NOMO-1 treated with dmso at 0.1 percent for 144 hours (cell line): ENCODE measurements at regions not wholly inside any gene's neighbourhood (a gene's known extent, or its start where the extent isn't known, plus 50 kb on each side); places are given as distances from the start of the nearest gene placed in this dataset.
"Not testable (repeated sequence)": the region's sequence is repeated elsewhere in the genome, so short reads cannot be mapped to it uniquely, and the experiment has no call there.

Source experiments
- DNase-seq: peaks from one replicate; lab custom pipeline; 2025; ENCODE audit not compliant: unreplicated experiment; lab: John Stamatoyannopoulos, UW

DNA sequence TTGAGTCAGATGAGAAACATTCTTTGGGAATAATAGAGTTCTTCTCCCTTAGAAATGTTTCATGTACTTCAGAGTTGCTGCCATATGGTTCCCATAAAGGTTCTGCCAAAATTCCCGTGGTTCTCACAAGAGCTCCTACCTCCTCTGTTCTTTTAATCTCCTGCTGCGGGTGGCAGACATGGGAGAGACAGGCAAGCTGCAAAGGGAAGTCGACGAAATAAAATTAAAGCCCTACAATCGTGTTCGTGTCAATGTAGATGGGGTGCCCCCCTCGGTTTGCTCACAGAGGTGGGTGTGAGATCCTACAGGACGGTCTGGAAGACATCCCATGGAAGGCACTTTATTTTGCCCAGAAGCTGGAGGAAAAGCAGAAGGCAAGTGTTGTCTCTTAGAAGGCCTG lies 276.0 kb downstream of the RWDD3 start:
- DNase-seq: no peak

DNA sequence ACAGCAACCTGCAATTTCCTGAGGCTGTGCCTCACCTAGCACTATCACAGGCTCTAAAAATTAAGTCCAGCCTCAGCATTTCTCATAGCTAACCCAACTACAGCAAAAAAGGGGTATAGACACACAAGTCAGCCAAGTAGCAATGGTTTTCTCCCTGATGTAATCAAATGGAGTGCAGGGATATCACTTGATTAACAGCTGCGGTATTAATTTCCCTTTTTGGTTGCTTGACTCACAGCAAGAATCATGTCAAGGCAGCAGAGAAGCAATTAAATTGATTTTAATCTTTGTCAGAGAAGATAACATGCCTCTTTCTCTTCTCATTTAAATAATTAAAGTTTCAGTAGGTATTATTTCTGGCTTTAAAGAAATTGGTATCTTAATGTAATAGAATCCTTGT lies 278.9 kb downstream of the RWDD3 start:
- DNase-seq: no peak

DNA sequence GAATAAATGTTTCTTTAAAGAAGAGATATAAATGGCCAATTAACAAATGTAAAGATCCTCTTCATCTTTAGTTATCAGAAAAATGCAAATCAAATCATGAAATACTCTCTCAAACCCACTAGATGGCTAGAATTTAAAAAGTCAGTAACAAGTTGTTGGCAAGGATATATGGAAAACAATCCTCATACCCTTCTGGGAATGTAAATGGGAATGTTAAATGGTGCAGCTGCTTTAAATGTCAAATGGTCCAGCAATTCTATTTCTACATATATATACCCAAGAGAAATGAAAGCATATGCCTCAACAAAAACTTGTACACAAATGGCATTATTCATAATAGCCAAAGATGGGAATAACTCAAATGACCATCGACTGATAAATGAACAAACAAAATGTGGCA lies 283.5 kb downstream of the RWDD3 start:
- DNase-seq: no peak

DNA sequence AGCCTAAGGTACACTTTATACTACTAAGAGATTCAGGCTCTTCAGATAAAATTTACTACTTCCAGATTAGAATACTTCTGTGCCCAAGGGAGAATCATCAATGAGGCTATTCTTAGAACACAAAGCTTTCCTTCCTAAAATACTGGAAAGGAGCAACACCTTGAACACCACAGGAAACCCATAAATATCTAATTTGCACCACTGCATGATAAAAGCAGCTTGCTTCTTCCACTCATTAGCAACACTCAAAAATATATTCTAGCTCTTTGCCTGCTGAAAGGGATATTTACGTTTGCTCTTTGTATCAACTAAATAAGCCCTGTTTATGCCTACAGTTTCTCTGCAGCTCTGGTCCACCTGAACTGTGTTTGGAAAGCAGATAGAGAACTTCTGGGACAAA lies 284.3 kb downstream of the RWDD3 start:
- no peak for DNase-seq

DNA sequence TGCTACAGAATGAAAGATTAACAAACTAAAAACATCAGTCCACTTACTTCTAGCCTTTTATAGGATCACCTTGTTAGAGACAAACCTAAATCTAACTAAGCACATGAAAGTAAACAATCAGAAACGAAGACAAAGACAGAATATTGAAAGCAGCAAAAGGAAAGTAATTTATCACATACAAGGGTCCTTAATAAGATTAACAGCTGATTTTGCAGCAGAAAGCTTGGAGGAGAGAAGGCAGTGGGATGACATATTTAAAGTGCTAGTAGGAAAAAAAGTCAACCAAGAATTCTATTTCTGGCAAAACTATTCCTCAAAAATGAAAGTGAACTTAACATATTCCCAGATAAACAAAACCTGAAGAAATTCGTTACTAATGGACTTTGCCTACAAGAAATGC lies 286.4 kb downstream of the RWDD3 start:
- no peak for DNase-seq

DNA sequence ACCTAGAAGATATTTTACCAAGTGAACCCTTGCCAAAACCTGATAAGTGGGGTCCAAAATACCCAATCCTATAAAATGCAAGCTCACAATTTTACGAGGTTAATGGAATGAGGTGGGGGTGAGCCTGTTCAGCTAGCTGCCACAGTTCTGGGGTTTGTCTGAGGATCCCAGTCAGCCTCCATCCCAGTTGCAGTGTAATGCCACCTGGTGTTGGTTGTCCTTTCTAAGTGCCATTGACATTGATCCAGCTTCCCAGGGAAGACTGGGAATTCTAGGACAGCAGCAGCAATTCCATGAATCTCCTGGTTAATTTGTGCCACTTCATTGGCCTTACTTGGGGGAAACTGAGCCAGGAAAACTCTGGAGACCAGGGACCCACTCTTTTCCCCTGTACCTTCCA lies 298.3 kb downstream of the RWDD3 start:
- DNase-seq: no peak

DNA sequence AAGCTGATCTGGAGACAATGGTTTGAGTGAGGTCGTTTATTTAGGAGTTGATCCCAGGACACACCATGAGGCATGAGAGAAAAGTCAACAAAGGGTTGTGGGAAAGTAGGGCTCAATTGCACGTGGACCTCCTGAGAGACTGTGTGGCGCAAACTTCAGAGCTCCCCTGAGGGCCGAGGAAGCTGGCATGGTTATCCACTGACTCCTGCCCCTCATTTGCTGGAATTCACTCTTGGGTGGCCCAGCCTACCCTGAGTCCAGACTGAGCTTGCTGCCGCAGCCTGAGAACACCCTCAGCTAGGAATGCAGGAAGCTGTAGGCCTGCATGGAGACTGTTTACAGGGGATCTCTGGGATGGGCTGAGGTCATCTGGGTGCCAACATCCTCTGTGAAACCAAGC lies 301.0 kb downstream of the RWDD3 start:
- no peak for DNase-seq

DNA sequence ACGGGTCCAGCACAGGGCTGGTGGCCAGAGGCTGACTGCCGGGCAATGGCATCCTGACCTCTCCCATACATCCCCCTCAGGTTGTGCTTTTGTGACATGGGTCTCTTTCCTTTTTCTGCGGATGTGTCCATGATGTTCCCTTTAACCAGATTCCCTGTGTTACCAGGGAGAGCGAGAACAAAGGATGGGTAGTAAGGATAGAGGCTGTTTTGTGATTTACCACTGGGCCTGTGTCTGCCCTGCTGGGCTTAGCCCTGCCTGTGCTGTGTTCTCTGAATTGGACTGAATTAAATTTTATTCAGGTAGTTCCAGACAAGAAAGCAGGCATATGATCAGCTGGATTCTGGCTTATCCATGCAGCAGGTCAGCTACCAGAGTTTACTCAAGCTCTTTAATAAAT lies 301.6 kb downstream of the RWDD3 start:
- no peak for DNase-seq

DNA sequence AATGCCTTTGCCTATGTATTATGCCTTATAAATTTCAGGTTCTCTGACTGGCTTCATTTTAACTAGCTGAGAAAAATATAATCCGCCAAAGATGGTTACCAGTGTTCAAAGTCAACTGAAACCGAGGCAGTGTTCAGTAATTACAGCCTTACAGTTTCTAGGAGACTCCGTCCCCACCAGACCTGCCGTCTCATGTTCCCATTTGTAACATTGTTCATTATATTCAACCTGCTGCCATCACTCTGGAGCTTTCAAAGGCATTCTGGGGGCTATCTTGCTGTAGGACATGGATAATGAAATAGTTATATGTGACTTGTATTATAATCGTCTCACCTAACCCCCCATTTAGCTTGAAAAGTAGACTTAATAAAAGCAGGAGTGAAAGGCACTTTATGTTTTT lies 302.5 kb downstream of the RWDD3 start:
- DNase-seq: no peak

DNA sequence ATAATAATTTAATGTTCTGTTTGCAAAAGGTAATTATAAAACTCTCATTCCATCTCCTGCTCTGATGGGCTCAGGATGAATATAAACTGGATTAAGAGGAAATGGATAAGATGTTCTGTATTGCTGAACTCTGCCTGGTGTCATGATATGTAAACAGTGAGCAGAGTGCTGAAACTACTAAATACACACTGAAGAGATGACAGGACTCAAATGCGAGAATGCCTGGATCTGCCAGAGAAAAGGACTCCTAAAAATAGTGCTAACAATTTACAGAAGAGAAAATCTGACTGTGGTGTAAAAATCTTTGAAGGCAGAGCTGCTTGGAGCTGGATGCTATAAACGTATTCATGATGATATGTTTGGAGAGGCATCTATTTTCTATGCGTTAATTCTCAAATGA lies 303.2 kb downstream of the RWDD3 start:
- DNase-seq: no peak

DNA sequence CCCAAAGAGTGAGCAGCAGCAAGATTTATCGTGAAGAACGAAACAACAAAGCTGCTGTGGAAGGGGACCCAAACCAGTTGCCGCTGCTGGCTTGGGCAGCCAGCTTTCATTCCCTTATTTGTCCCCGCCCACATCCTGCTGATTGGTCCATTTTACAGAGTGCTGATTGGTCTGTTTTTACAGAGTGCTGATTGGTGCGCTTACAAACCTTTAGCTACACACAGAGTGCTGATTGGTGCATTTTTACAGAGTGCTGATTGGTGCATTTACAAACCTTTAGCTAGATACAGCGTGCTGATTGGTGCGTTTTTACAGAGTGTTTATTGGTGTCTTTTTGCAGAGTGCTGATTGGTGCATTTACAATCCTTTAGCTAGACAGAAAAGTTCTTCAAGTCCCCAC lies 304.2 kb downstream of the RWDD3 start:
- not testable (repeated sequence) for DNase-seq

DNA sequence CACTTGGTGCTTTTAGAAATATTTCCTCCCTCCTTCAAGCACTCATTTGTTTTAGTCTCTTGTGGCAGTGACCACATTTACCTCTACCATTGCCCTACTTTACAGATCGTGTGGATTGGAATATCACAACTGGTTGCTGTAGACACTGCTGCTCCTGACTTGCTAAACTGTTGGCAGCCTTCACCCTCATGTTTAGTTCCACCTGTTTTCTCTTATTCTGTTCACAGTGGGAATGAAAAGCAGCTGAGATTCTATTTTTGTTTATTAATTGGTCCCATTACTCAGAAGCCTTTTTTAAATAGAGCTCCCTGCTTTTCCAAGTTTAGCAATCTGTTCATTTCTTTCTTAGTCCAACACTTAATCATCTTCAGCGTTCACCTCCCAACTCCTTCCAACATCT lies 308.9 kb downstream of the RWDD3 start:
- DNase-seq: no peak

DNA sequence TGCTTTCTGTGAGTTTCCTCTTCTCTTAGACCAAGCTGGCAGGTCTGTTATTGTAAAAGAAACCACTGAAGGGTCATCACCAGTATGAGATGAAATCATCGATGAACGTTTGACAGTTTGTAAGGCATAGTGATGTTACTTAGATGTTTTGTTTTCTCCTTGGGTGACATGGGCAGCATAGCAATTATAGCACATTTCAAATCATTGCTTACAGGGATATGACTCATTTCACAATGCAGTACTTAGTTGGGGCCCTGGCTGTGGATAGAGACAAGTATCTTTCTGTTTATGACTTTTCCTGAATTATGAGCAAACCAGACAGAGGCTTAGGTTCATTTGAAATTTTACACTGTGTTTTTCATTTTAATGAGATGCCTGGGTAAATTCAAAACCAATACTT lies 313.0 kb downstream of the RWDD3 start:
- no peak for DNase-seq

DNA sequence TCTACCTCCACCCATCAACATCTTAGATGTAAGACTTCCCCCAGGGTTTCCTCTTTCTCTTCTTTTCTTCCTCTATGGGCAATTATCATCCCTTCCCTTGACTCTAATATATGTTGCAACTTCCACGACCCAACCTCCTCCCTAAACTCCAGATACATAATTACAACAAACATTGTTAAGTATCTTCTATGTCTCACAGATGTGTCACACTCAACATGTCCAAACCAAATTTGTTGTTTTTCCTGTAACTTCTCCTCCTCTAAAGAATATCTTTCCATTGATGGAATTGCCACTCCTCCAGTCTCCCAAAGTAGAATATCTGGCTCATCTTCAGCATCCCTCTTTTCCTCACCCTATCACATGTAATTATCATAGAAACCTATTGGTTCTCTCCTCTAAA lies 314.2 kb downstream of the RWDD3 start:
- DNase-seq: no peak

DNA sequence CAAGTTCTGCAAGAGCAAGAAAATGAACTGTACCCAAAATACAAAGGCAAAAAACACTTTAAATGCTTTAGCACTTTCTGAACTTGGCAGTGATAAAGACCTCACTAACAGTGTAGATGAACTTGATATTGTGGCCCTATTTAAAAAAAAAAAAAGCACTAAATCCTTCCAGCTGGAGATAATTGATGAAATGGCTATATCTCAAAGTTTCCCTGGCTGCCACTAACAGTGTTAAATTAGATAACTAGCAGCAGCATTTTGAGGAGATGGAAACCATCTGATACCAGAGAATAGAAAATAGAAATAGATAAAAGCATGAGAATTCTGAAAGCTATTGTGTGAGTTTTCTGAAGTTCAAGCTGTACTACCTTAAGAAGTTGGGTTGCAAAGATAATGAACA lies 317.2 kb downstream of the RWDD3 start:
- no peak for DNase-seq

DNA sequence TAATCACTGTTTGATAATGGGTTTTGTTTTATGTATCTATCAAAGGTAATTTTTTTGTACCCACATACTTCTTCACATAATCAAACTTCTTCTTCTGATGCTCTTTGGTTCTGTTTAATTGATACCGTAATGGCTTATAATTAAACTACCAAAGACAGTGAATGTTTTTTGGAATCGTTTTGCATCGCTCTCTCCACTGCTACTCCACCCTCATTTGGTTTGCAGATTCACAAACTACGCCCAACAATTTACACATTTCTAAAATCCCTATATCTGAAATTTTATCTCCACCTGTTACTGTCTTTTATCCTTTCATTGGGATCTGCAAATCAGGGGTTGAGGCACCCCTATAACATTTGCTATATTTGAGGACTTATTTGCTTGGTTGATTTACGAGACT lies 319.6 kb downstream of the RWDD3 start:
- DNase-seq: no peak

DNA sequence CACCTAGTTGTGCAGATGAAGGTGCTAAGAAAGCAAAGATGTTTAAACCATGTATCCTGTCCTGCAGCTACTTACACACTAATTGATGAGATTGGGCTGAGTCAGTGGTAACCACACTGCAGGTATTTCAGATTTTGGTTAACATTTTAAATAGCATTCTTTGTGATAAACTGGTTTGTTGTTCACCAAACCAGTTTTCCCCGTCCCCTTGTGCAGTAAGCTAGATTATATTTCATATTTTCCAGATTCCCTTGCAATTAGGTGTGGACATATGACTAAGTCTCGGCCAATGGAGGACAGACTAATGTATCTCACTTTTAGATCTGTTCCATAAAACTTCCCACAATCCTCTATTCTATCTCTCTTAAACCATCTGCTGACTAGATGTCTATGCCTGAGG lies 320.4 kb downstream of the RWDD3 start:
- DNase-seq: no peak

DNA sequence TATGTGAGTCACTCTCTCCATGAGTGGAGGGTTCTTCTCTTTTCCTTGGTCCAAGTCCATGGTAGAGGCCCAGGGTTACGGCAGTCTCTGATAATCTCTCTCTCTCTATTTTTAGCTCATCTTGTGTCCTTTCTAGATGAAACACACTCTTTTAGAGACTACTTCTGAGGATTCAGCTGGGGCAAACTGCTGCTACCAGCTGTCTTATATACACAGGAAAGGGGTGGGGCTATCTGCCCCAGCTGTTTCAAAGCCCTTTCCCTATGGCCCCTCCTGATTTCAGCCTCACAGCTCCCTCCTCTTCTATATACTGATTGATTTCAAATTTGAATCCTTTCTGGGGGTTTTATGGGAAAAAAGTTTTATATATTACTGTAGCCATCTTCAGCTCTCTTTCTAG lies 324.8 kb downstream of the RWDD3 start:
- no peak for DNase-seq

DNA sequence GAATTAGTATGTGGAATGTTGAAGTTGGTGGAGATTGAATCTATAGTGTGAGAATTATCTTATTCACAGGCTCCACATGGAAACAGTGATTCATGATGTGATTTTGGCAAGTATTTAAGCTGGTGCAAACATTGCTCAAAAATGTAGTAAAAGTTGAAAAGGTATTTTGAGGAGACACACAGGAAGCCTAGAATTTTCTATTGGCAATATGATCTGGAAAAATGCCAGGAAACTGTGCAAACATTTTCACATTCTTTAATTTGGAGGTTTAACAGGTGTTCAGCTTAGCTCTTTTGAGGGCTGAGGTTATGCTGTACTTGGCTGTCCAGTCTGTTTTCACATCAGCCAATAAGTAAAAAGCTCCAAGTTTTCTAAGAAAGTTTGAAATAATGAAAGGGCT lies 327.3 kb downstream of the RWDD3 start:
- no peak for DNase-seq

DNA sequence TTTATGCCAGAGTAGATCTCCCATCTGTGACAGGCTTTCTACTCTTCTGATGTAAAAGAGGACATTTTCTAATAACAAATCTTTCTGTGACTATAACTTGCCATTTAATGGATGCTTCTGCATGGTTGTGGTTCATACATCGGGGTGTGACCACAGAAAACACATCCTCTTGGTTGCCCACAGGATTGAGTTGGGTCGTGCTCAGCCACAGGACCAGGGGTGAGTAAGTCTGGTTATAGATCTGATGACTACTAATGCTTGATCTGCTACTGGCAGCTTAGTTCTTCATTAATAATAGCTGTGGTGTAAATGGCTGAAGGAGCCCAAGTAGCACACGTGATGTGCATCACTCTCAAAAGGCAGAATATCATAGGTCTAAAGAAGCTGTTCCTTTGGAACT lies 328.2 kb downstream of the RWDD3 start:
- DNase-seq: no peak

DNA sequence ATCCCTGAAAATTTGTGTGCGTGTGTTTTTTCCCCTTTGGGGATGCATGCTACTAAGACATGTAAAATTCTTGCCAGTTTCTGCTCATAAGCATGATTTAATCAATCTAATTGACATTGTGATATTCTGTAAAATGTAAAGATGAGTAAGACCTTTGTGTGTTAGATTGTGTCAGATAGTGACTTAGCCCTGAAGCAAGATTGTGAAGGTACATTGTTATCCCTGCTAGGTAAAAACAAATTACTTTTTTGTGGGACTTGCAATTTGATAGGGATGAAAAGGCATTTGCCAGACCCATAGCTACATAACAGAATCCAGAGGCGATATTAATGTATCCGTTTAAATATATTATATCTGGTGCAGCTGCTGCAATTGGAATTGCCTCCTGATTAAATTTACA lies 338.0 kb downstream of the RWDD3 start:
- no peak for DNase-seq

DNA sequence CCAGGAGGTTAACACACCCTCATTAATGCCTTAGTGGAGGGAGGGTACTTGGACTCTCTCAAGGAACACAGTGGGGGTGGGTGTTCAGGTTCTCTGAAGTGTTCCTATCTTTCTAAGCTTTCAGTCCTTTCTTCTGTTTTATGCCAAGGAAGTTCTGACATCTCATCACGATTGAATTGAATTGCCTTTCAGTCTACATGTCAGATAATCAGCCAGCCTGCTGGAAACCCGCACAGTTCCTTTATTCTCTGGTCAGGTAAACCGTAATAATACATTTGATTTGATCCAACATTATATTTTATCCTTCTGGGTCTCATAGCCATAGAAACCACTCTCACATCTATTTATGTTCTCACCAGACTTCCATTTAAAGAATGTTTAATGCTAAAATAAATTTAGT lies 339.0 kb downstream of the RWDD3 start:
- DNase-seq: no peak

DNA sequence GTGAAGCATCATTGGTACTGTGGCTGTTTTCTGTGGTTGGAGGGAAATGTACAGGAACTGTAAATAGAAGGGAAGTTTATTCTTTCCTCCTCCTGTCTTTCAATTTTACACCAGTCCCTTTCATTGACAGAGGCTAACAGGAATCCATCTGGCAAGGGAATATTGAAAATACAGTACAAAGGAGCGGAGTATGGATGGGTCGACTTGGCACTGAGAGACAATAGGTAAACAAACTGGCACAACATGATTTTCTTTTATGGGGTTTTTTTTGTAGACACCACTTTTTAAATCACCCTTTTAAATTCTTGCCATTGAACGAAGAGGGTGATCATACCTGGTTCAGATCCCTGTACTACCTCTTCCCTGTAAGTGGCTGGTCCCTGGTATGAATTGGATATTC lies 341.3 kb downstream of the RWDD3 start:
- no peak for DNase-seq

DNA sequence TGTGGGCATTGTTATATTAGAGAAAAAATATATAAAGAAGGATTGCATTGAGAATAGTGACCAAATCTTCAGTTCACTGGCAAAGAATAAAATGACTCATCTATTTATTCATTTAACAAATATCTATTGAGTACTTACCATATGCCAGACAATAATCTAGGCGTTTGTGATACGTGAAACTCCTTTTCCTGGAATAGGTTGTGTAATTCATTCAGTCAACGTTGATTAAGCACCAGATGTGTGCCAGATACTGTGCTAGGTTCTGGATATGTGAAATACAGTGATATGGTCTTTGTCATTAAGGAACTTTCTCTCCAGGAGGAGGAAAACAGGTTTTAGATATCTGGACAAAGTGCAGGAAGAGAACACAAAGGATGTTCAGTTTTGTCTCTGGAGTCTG lies 344.5 kb downstream of the RWDD3 start:
- no peak for DNase-seq
